Peyer's patch (tissue), 4 donors: ENCODE measurements at regions not wholly inside any gene's neighbourhood (a gene's known extent, or its start where the extent isn't known, plus 50 kb on each side); places are given as distances from the start of the nearest gene placed in this dataset.

ENCODE experiments used
- DNase-seq, 3 donors: peaks; one replicate each; pipeline ENCODE4 v3.0.0-alpha.2; 2017 to 2019
- H3K27ac ChIP-seq, 4 donors: fragments of 200-600 bp; sonication (generic); one replicate each; pipeline ENCODE4 v1.5.1; 2016 to 2019
- H3K27me3 ChIP-seq, 2 donors: fragments of 200-600 bp; sonication (generic); one replicate each; pipeline ENCODE4 v1.5.1; 2019
- H3K36me3 ChIP-seq, 3 donors: fragments of 200-600 bp; sonication (generic); one replicate each; pipeline ENCODE4 v1.5.1; 2016 to 2019
- H3K4me1 ChIP-seq, 4 donors: fragments of 200-600 bp; sonication (generic); one replicate each; pipeline ENCODE4 v1.5.1; 2016 to 2019
- H3K4me3 ChIP-seq, 4 donors: fragments of 200-600 bp; sonication (generic); 1 replicate in 3 of 4; 2 replicates in 1 of 4; pipeline ENCODE4 v1.5.1; 2016 to 2019; ENCODE audit warnings: mild to moderate bottlenecking in 1 of 4
- H3K9me3 ChIP-seq, 4 donors: fragments of 200-600 bp; sonication (generic); one replicate each; pipeline ENCODE4 v1.5.1; 2016 to 2019; ENCODE audit warnings: mild to moderate bottlenecking in 1 of 4
- CTCF ChIP-seq, 6 experiments: fragments of 450-650 bp in 4 of 6; fragments of 200-600 bp in 2 of 6; sonication (generic) in 1 of 6; IDR thresholded peaks; one replicate each; pipeline ENCODE4 v1.5.1; 2017 to 2019; ENCODE audit warnings: antibody characterized with exemption in 6 of 6, mild to moderate bottlenecking in 3 of 6, moderate library complexity in 1 of 6
- POLR2A ChIP-seq, 2 donors: fragments of 450-650 bp; IDR thresholded peaks; one replicate each; pipeline ENCODE4 v1.5.1; 2017; ENCODE audit warnings: antibody characterized with exemption in 2 of 2, mild to moderate bottlenecking in 2 of 2, moderate library complexity in 2 of 2

DNA sequence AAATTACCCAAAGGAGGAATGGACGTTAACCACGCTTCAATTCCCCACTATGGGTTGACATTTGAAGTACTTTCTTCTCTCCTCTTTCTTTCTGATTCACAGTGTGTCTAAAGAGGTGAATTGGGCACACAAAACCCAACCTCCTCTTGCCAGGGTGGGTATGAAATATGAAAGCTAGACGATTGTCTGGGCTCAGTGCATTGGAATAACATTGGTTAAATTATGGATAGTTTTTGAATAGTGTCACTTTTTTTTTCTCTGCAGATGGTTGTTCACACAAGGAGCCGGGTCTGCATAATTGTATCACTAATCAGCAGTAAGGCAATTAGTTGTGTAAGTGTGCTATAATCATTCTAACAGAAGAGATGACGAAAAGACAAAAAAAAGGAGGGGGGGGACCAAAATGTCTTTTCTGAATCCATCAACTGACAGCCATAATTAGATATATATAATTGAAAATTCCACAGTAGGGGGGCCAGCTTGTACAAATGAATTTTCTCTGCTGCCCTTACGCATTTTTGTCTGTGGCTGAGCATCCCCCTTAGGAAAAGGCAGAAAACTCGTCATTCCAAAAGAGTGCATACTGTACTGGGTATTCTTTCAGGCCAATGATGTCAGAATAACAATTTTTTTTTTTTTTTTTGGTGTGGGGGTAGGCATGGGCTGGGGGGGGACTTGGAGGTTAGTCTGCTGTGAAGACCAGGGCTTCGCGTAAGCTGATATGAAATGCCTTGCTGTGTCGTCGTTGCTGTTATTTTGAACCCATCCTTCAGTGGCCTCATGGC is 307.5 kb upstream of the SALL1 start:
- Histone ChIP-seq H3K27me3 (no peaks in the 10 kb centered on the region), H3K4me1 (no peaks in the 10 kb centered on the region), H3K9me3 (no peaks in the 10 kb centered on the region), H3K4me3 (no peak overlapping the region), H3K27ac (no peak overlapping the region), H3K36me3 (no peaks in the 10 kb centered on the region)
- no peak for DNase-seq
- no peak for TF ChIP-seq POLR2A (IDR thresholded peaks at IDR 0.05)
- no peak for TF ChIP-seq CTCF (IDR thresholded peaks at IDR 0.05)

DNA sequence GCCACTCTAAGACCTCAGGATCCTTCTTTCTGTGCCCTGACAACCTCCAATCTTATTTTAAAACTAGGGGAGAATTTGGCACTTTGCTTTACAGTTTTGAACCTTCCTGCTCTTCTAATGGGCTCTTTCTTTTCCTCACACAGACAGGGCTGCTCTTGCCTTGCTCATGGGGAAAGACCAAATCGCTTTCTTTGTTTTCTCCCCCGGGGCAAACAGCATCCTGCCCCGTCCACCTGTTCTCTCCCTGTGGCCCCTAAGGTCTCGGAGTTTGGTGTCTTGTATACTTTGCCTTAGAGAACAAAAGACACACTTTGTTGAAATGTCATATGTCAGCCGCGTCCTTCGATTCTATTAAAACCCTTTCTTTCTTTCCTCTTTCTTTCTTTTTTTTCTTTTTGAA is 306.7 kb upstream of the SALL1 start:
- no peaks in the 10 kb centered on the region for H3K4me1 ChIP-seq
- H3K27me3 ChIP-seq: no peaks in the 10 kb centered on the region
- no peak for DNase-seq
- no peak overlapping the region for H3K27ac ChIP-seq
- H3K36me3 ChIP-seq: no peaks in the 10 kb centered on the region
- no peak overlapping the region for H3K4me3 ChIP-seq
- H3K9me3 ChIP-seq: no peaks in the 10 kb centered on the region
- TF ChIP-seq POLR2A (IDR thresholded peaks at IDR 0.05): no peak
- TF ChIP-seq CTCF (IDR thresholded peaks at IDR 0.05): no peak

DNA sequence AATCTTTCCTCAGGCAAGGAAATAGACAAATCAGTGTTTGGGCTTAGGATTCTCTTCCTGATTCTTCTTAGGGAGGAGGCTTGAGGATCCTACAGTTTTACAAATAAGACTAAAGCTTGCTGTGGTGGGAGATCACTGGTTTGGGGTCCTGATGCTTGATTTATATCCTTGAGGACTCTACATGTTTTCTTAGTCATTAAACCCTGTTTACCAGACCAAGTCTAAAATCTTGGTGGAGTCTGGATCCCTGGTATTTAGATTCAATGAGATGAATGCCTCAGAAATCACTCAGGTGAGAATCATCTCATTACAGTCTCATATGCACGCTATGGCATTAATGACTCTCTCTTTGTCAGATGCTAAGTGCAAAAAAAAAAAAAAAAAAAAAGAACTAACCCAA is 304.3 kb upstream of the SALL1 start:
- TF ChIP-seq CTCF (IDR thresholded peaks at IDR 0.05): no peak
- TF ChIP-seq POLR2A (IDR thresholded peaks at IDR 0.05): no peak
- Histone ChIP-seq H3K36me3 (no peaks in the 10 kb centered on the region), H3K4me3 (no peak overlapping the region), H3K4me1 (no peaks in the 10 kb centered on the region), H3K27me3 (no peaks in the 10 kb centered on the region), H3K27ac (no peak overlapping the region), H3K9me3 (no peaks in the 10 kb centered on the region)
- DNase-seq: no peak

- H3K36me3 ChIP-seq: no peaks in the 10 kb centered on the region
- no peak overlapping the region for H3K4me3 ChIP-seq
- DNase-seq: no peak
- no peaks in the 10 kb centered on the region for H3K4me1 ChIP-seq
- H3K9me3 ChIP-seq: no peaks in the 10 kb centered on the region
- H3K27me3 ChIP-seq: no peaks in the 10 kb centered on the region
- no peak overlapping the region for H3K27ac ChIP-seq
- TF ChIP-seq POLR2A (IDR thresholded peaks at IDR 0.05): no peak
Measured at GRCh38 chr16:51453251-51453650, 302.2 kb upstream of the SALL1 start.

- H3K4me3 ChIP-seq: no peak overlapping the region
- H3K36me3 ChIP-seq: no peaks in the 10 kb centered on the region
- no peak overlapping the region for H3K27ac ChIP-seq
- H3K9me3 ChIP-seq: no peaks in the 10 kb centered on the region
- TF ChIP-seq POLR2A (IDR thresholded peaks at IDR 0.05) (no peak), CTCF (IDR thresholded peaks at IDR 0.05) (no peak)
- DNase-seq: no peak
- no peaks in the 10 kb centered on the region for H3K27me3 ChIP-seq
- H3K4me1 ChIP-seq: no peaks in the 10 kb centered on the region
Measured at GRCh38 chr16:51450909-51451308, 299.8 kb upstream of the SALL1 start.

DNA sequence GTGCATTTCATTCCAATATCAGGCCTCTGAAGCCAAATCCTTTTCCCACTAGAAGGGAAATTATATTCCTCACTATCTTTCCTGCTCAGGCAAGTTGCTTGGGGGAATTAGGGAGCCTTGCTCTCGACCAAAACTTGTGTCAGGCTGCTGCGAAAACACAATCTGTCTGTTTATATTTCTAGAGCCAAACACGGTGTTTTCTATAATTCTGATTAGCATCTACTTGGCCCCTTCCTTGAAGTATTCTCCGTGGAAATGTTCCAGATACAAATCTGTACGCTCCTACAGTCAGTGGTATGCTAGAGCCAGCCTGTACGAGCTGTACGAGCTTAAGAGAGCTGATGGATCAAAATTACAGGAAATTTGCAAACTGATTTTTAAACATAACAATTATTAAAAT is 299.3 kb upstream of the SALL1 start:
- Histone ChIP-seq H3K9me3 (no peaks in the 10 kb centered on the region), H3K27me3 (no peaks in the 10 kb centered on the region), H3K36me3 (no peaks in the 10 kb centered on the region), H3K4me1 (no peaks in the 10 kb centered on the region), H3K27ac (no peak overlapping the region), H3K4me3 (no peak overlapping the region)
- DNase-seq: no peak
- TF ChIP-seq POLR2A (IDR thresholded peaks at IDR 0.05) (no peak), CTCF (IDR thresholded peaks at IDR 0.05) (no peak)
